ENCODE measurements at regions not wholly inside any gene's neighbourhood (a gene's known extent, or its start where the extent isn't known, plus 50 kb on each side); places are given as distances from the start of the nearest gene placed in this dataset.

GRCh38 chr11:11770921-11771486 is 70.8 kb upstream of the USP47 start:
- no peak overlapping the region for H3K4me2 ChIP-seq (ENCODE audit: extremely low read depth, insufficient read depth, low read length)
- no peak overlapping the region for H3K4me3 ChIP-seq (replicated peaks in 1 of 4; ENCODE audit: control extremely low read depth in 1 of 4, insufficient read depth in 1 of 4, low read depth in 3 of 4, low read length in 4 of 4)
- no peaks in the 10 kb centered on the region for H3K9me3 ChIP-seq (ENCODE audit: control insufficient read depth, insufficient read depth, low read depth, low read length)
- H2AFZ ChIP-seq (ENCODE audit: low read length), result no peak overlapping the region
- H3K27ac ChIP-seq (ENCODE audit: insufficient read depth, low read length), result no peak overlapping the region
- H3K4me1 ChIP-seq (ENCODE audit: control insufficient read depth, extremely low read depth, insufficient read depth, low read length), result no peaks in the 10 kb centered on the region
- no peak for DNase-seq (ENCODE audit: low read depth in 2 of 2)
- H3K9ac ChIP-seq (ENCODE audit: insufficient read depth, low read length), result no peak overlapping the region
- TF ChIP-seq CTCF (conservative IDR thresholded peaks at IDR 0.05 in 1 of 2, IDR thresholded peaks at IDR 0.05 in 1 of 2; ENCODE audit: low read depth in 1 of 2, low read length in 2 of 2), result no peak
- no peak for TF ChIP-seq EZH2 (IDR thresholded peaks at IDR 0.05; ENCODE audit: low read length, missing control alignments)
- H4K20me1 ChIP-seq (ENCODE audit: control insufficient read depth, extremely low read depth, insufficient read depth, low read length), result no peaks in the 10 kb centered on the region
- peaks cover 23% of the 10 kb centered on the region for H3K27me3 ChIP-seq (ENCODE audit: control insufficient read depth, insufficient read depth, low read length)
- no peaks in the 10 kb centered on the region for H3K36me3 ChIP-seq (ENCODE audit: control insufficient read depth, insufficient read depth, low read length)
- no peaks in the 10 kb centered on the region for H3K79me2 ChIP-seq (ENCODE audit: control insufficient read depth, insufficient read depth, low read length)

- Histone ChIP-seq H3K79me2 (ENCODE audit: control insufficient read depth, insufficient read depth, low read length) (no peaks in the 10 kb centered on the region), H3K9ac (ENCODE audit: insufficient read depth, low read length) (no peak overlapping the region), H3K4me1 (ENCODE audit: control insufficient read depth, extremely low read depth, insufficient read depth, low read length) (no peaks in the 10 kb centered on the region), H3K27me3 (ENCODE audit: control insufficient read depth, insufficient read depth, low read length) (peaks cover 21% of the 10 kb centered on the region), H3K4me2 (ENCODE audit: extremely low read depth, insufficient read depth, low read length) (no peak overlapping the region), H4K20me1 (ENCODE audit: control insufficient read depth, extremely low read depth, insufficient read depth, low read length) (no peaks in the 10 kb centered on the region), H3K36me3 (ENCODE audit: control insufficient read depth, insufficient read depth, low read length) (no peaks in the 10 kb centered on the region), H3K4me3 (replicated peaks in 1 of 4; ENCODE audit: control extremely low read depth in 1 of 4, insufficient read depth in 1 of 4, low read depth in 3 of 4, low read length in 4 of 4) (no peak overlapping the region), H3K9me3 (ENCODE audit: control insufficient read depth, insufficient read depth, low read depth, low read length) (no peaks in the 10 kb centered on the region), H2AFZ (ENCODE audit: low read length) (no peak overlapping the region), H3K27ac (ENCODE audit: insufficient read depth, low read length) (no peak overlapping the region)
- TF ChIP-seq EZH2 (IDR thresholded peaks at IDR 0.05; ENCODE audit: low read length, missing control alignments) (no peak), CTCF (conservative IDR thresholded peaks at IDR 0.05 in 1 of 2, IDR thresholded peaks at IDR 0.05 in 1 of 2; ENCODE audit: low read depth in 1 of 2, low read length in 2 of 2) (no peak)
- no peak for DNase-seq (ENCODE audit: low read depth in 2 of 2)
These were observed 71.5 kb upstream of the USP47 start for GRCh38 chr11:11770296-11770695.

- Histone ChIP-seq H2AFZ (ENCODE audit: low read length) (no peak overlapping the region), H3K36me3 (ENCODE audit: control insufficient read depth, insufficient read depth, low read length) (no peaks in the 10 kb centered on the region), H3K79me2 (ENCODE audit: control insufficient read depth, insufficient read depth, low read length) (no peaks in the 10 kb centered on the region), H3K27me3 (ENCODE audit: control insufficient read depth, insufficient read depth, low read length) (peaks cover 20% of the 10 kb centered on the region), H4K20me1 (ENCODE audit: control insufficient read depth, extremely low read depth, insufficient read depth, low read length) (no peaks in the 10 kb centered on the region), H3K4me2 (ENCODE audit: extremely low read depth, insufficient read depth, low read length) (no peak overlapping the region), H3K4me3 (replicated peaks in 1 of 4; ENCODE audit: control extremely low read depth in 1 of 4, insufficient read depth in 1 of 4, low read depth in 3 of 4, low read length in 4 of 4) (no peak overlapping the region), H3K9ac (ENCODE audit: insufficient read depth, low read length) (no peak overlapping the region), H3K9me3 (ENCODE audit: control insufficient read depth, insufficient read depth, low read depth, low read length) (no peaks in the 10 kb centered on the region), H3K4me1 (ENCODE audit: control insufficient read depth, extremely low read depth, insufficient read depth, low read length) (no peaks in the 10 kb centered on the region), H3K27ac (ENCODE audit: insufficient read depth, low read length) (no peak overlapping the region)
- DNase-seq (ENCODE audit: low read depth in 2 of 2), result no peak
- TF ChIP-seq EZH2 (IDR thresholded peaks at IDR 0.05; ENCODE audit: low read length, missing control alignments), result no peak
These were observed 72.0 kb upstream of the USP47 start for GRCh38 chr11:11769782-11770181.

All from fibroblast of lung (primary cell).